PFSK-1 (cell line): ENCODE measurements at regions not wholly inside any gene's neighbourhood (a gene's known extent, or its start where the extent isn't known, plus 50 kb on each side); places are given as distances from the start of the nearest gene placed in this dataset.

Experiments
- SIN3A ChIP-seq: IDR thresholded peaks from 2 replicates; pipeline ENCODE4 v1.6.1; 2012; ENCODE audit warnings: mild to moderate bottlenecking, low read length, moderate library complexity, borderline replicate concordance; ENCODE audit not compliant: insufficient read depth
- TAF1 ChIP-seq: IDR thresholded peaks from 2 replicates; pipeline ENCODE4 v1.6.1; 2012; ENCODE audit warnings: low read length, control low read depth, borderline replicate concordance; ENCODE audit not compliant: insufficient read depth
- TF ChIP-seq, protein P1 (sequence below), 2 experiments: IDR thresholded peaks; 2 replicates each; pipeline versions ENCODE4 v1.6.1 to v1.8.0; 2011 to 2012; ENCODE audit warnings: low read depth in 2 of 2, low read length in 2 of 2, control low read depth in 1 of 2, inconsistent platforms in 1 of 2, mild to moderate bottlenecking in 1 of 2, moderate library complexity in 1 of 2; ENCODE audit not compliant: insufficient read depth in 1 of 2

GRCh38 chr11:128334311-128335044 is 252.9 kb downstream of the ETS1 start:
- TF ChIP-seq TAF1: 0 out of 2 replicates have a peak, but pooled peaks have one; percentile 50
- TF ChIP-seq, protein P1, sequence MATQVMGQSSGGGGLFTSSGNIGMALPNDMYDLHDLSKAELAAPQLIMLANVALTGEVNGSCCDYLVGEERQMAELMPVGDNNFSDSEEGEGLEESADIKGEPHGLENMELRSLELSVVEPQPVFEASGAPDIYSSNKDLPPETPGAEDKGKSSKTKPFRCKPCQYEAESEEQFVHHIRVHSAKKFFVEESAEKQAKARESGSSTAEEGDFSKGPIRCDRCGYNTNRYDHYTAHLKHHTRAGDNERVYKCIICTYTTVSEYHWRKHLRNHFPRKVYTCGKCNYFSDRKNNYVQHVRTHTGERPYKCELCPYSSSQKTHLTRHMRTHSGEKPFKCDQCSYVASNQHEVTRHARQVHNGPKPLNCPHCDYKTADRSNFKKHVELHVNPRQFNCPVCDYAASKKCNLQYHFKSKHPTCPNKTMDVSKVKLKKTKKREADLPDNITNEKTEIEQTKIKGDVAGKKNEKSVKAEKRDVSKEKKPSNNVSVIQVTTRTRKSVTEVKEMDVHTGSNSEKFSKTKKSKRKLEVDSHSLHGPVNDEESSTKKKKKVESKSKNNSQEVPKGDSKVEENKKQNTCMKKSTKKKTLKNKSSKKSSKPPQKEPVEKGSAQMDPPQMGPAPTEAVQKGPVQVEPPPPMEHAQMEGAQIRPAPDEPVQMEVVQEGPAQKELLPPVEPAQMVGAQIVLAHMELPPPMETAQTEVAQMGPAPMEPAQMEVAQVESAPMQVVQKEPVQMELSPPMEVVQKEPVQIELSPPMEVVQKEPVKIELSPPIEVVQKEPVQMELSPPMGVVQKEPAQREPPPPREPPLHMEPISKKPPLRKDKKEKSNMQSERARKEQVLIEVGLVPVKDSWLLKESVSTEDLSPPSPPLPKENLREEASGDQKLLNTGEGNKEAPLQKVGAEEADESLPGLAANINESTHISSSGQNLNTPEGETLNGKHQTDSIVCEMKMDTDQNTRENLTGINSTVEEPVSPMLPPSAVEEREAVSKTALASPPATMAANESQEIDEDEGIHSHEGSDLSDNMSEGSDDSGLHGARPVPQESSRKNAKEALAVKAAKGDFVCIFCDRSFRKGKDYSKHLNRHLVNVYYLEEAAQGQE (IDR thresholded peaks at IDR 0.05; ENCODE audit: insufficient read depth in 1 of 2, low read depth in 2 of 2, low read length in 2 of 2): no peak; a peak in 1 of 4 replicates
- peak; percentile 62; the same call in 1 of the 2 replicates for TF ChIP-seq SIN3A
